ENCODE measurements at regions not wholly inside any gene's neighbourhood (a gene's known extent, or its start where the extent isn't known, plus 50 kb on each side); places are given as distances from the start of the nearest gene placed in this dataset.

DNA sequence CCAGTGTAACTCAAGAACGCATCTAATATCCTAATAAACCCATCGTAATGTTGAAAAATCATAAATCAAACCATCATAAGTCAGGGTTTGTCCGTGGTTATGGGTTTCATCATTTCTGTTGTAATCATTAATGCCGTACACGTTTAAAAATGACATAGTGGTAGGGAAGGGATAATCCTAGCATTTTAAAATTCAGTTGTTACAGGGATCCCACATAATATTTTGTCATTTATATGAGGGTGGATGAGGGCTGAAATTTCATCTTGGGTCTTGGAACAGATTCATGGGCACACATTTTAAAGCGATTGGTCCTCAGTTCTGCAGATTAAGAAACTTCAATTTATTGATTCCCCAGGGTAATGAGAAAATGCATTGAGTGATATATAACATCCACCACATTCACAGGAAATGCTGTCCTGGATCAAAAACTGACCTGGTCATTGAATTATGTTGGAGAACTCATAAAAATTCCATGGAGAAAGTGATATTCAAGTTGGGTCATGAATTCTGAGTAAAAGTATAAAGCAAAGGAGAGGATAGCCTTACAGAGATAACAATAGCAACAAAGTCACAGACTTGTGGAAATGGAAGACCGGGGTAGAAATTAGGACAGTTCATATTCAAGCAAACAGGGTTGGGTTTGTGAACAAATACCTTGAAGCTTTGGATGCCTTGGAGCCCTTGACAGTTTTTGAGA lies 1527.3 kb upstream of the TPTE start (continued):
- TF ChIP-seq PHF8 (IDR thresholded peaks at IDR 0.05; ENCODE audit: borderline replicate concordance, low read length) (no peak), TAF15 (IDR thresholded peaks at IDR 0.05; ENCODE audit: low read depth, low read length) (no peak), PHB (CRISPR knock-in tag; IDR thresholded peaks at IDR 0.05) (no peak), MTA2 (IDR thresholded peaks at IDR 0.05; ENCODE audit: low read depth) (no peak), NR2C1 (IDR thresholded peaks at IDR 0.05) (no peak), NR2C1 (tag; IDR thresholded peaks at IDR 0.05) (0 out of 2 replicates have a peak, but pooled peaks have one; percentile 2), U2AF1 (optimal IDR thresholded peaks at IDR 0.05; ENCODE audit: low read depth, low read length) (no peak), CEBPG (CRISPR knock-in tag; IDR thresholded peaks at IDR 0.05) (no peak), CEBPG (tag; conservative IDR thresholded peaks at IDR 0.05 in 1 of 2, IDR thresholded peaks at IDR 0.05 in 1 of 2) (peak; percentile 53 to 56; a peak in 2 of 4 replicates), HNRNPUL1 (IDR thresholded peaks at IDR 0.05; ENCODE audit: low read length) (no peak), POLR2A (conservative IDR thresholded peaks at IDR 0.05) (no peak), NR2F6 (CRISPR knock-in tag; IDR thresholded peaks at IDR 0.05) (0 out of 2 replicates have a peak, but pooled peaks have one; percentile 81), MTA3 (IDR thresholded peaks at IDR 0.05; ENCODE audit: borderline replicate concordance) (no peak), BACH1 (tag; IDR thresholded peaks at IDR 0.05) (no peak), BRCA1 (IDR thresholded peaks at IDR 0.05) (no peak), BRCA1 (CRISPR knock-in tag; IDR thresholded peaks at IDR 0.05) (no peak), PTTG1 (tag; IDR thresholded peaks at IDR 0.05; ENCODE audit: low read depth) (0 out of 2 replicates have a peak, but pooled peaks have one; percentile 30), DACH1 (IDR thresholded peaks at IDR 0.05; ENCODE audit: partially characterized antibody) (peak; percentile 94), STAG1 (CRISPR knock-in tag; IDR thresholded peaks at IDR 0.05; ENCODE audit: borderline replicate concordance) (no peak)
- TF ChIP-seq, protein P1, sequence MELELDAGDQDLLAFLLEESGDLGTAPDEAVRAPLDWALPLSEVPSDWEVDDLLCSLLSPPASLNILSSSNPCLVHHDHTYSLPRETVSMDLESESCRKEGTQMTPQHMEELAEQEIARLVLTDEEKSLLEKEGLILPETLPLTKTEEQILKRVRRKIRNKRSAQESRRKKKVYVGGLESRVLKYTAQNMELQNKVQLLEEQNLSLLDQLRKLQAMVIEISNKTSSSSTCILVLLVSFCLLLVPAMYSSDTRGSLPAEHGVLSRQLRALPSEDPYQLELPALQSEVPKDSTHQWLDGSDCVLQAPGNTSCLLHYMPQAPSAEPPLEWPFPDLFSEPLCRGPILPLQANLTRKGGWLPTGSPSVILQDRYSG (tag; conservative IDR thresholded peaks at IDR 0.05; ENCODE audit: low read depth) = no peak
- TF ChIP-seq, protein P2, sequence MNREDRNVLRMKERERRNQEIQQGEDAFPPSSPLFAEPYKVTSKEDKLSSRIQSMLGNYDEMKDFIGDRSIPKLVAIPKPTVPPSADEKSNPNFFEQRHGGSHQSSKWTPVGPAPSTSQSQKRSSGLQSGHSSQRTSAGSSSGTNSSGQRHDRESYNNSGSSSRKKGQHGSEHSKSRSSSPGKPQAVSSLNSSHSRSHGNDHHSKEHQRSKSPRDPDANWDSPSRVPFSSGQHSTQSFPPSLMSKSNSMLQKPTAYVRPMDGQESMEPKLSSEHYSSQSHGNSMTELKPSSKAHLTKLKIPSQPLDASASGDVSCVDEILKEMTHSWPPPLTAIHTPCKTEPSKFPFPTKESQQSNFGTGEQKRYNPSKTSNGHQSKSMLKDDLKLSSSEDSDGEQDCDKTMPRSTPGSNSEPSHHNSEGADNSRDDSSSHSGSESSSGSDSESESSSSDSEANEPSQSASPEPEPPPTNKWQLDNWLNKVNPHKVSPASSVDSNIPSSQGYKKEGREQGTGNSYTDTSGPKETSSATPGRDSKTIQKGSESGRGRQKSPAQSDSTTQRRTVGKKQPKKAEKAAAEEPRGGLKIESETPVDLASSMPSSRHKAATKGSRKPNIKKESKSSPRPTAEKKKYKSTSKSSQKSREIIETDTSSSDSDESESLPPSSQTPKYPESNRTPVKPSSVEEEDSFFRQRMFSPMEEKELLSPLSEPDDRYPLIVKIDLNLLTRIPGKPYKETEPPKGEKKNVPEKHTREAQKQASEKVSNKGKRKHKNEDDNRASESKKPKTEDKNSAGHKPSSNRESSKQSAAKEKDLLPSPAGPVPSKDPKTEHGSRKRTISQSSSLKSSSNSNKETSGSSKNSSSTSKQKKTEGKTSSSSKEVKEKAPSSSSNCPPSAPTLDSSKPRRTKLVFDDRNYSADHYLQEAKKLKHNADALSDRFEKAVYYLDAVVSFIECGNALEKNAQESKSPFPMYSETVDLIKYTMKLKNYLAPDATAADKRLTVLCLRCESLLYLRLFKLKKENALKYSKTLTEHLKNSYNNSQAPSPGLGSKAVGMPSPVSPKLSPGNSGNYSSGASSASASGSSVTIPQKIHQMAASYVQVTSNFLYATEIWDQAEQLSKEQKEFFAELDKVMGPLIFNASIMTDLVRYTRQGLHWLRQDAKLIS (CRISPR knock-in tag; IDR thresholded peaks at IDR 0.05) = no peak
- TF ChIP-seq, protein P3, sequence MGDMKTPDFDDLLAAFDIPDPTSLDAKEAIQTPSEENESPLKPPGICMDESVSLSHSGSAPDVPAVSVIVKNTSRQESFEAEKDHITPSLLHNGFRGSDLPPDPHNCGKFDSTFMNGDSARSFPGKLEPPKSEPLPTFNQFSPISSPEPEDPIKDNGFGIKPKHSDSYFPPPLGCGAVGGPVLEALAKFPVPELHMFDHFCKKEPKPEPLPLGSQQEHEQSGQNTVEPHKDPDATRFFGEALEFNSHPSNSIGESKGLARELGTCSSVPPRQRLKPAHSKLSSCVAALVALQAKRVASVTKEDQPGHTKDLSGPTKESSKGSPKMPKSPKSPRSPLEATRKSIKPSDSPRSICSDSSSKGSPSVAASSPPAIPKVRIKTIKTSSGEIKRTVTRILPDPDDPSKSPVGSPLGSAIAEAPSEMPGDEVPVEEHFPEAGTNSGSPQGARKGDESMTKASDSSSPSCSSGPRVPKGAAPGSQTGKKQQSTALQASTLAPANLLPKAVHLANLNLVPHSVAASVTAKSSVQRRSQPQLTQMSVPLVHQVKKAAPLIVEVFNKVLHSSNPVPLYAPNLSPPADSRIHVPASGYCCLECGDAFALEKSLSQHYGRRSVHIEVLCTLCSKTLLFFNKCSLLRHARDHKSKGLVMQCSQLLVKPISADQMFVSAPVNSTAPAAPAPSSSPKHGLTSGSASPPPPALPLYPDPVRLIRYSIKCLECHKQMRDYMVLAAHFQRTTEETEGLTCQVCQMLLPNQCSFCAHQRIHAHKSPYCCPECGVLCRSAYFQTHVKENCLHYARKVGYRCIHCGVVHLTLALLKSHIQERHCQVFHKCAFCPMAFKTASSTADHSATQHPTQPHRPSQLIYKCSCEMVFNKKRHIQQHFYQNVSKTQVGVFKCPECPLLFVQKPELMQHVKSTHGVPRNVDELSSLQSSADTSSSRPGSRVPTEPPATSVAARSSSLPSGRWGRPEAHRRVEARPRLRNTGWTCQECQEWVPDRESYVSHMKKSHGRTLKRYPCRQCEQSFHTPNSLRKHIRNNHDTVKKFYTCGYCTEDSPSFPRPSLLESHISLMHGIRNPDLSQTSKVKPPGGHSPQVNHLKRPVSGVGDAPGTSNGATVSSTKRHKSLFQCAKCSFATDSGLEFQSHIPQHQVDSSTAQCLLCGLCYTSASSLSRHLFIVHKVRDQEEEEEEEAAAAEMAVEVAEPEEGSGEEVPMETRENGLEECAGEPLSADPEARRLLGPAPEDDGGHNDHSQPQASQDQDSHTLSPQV (IDR thresholded peaks at IDR 0.05) = no peak
